DOHH2 (cell line): ENCODE measurements at regions not wholly inside any gene's neighbourhood (a gene's known extent, or its start where the extent isn't known, plus 50 kb on each side); places are given as distances from the start of the nearest gene placed in this dataset.

Experiments used
- EZH2phosphoT487 ChIP-seq: fragments of 200-600 bp; sonication (generic); IDR thresholded peaks from 2 replicates; pipeline ENCODE4 v1.6.1; 2017; ENCODE audit warnings: borderline replicate concordance, mild to moderate bottlenecking, antibody characterized with exemption, low read length, moderate library complexity, mixed read lengths
- TF ChIP-seq, protein P1 (sequence below): fragments of 200-600 bp; sonication (generic); IDR thresholded peaks from one replicate; pipeline ENCODE4 v1.5.1; 2014; ENCODE audit warnings: antibody characterized with exemption, mild to moderate bottlenecking, low read depth, low read length; ENCODE audit not compliant: poor library complexity, severe bottlenecking

DNA sequence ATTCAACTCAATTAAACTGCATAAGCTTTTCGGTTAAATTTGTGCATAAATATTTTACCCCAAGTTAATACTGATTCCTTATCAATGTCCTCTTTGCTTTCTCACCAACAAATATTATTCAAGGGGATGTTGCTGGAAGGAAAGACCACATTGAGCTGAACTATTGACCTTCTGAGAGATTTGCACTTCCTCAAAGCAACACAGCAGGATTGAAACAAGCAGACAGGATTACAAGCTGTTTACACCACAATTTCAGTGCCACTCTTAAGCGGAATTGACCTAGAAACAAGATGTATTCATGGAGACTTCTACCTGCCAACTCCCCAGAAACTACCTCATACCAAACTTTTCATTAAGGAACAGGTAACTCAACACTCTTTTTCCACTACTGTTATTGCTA lies 96.5 kb upstream of the DUSP21 start:
- TF ChIP-seq, protein P1, sequence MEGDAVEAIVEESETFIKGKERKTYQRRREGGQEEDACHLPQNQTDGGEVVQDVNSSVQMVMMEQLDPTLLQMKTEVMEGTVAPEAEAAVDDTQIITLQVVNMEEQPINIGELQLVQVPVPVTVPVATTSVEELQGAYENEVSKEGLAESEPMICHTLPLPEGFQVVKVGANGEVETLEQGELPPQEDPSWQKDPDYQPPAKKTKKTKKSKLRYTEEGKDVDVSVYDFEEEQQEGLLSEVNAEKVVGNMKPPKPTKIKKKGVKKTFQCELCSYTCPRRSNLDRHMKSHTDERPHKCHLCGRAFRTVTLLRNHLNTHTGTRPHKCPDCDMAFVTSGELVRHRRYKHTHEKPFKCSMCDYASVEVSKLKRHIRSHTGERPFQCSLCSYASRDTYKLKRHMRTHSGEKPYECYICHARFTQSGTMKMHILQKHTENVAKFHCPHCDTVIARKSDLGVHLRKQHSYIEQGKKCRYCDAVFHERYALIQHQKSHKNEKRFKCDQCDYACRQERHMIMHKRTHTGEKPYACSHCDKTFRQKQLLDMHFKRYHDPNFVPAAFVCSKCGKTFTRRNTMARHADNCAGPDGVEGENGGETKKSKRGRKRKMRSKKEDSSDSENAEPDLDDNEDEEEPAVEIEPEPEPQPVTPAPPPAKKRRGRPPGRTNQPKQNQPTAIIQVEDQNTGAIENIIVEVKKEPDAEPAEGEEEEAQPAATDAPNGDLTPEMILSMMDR = no peak
- no peak for TF ChIP-seq EZH2phosphoT487
